ENCODE measurements at regions not wholly inside any gene's neighbourhood (a gene's known extent, or its start where the extent isn't known, plus 50 kb on each side); places are given as distances from the start of the nearest gene placed in this dataset.

DNA sequence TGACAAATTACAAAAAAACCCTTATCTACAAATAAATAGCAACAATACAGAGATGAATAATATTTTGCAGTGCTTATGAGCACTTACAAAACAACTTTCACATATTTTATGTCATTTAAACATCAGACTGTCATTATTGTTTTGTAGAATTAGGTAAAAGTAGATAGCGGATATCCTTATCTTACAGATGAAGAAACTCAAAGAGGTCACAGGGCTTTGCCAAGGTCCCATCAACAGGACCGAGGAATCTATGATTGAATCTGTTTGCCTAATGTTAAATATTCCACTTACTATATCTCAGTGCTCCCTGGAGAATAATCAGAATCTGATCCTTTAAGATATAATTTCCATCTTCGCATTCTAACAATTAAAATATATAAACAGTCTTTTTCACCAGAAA is 119.0 kb downstream of the GASK1B start:
- H3K4me3 ChIP-seq (ENCODE audit: low read length): no peak overlapping the region
- TF ChIP-seq, protein P1, sequence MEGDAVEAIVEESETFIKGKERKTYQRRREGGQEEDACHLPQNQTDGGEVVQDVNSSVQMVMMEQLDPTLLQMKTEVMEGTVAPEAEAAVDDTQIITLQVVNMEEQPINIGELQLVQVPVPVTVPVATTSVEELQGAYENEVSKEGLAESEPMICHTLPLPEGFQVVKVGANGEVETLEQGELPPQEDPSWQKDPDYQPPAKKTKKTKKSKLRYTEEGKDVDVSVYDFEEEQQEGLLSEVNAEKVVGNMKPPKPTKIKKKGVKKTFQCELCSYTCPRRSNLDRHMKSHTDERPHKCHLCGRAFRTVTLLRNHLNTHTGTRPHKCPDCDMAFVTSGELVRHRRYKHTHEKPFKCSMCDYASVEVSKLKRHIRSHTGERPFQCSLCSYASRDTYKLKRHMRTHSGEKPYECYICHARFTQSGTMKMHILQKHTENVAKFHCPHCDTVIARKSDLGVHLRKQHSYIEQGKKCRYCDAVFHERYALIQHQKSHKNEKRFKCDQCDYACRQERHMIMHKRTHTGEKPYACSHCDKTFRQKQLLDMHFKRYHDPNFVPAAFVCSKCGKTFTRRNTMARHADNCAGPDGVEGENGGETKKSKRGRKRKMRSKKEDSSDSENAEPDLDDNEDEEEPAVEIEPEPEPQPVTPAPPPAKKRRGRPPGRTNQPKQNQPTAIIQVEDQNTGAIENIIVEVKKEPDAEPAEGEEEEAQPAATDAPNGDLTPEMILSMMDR (conservative IDR thresholded peaks at IDR 0.05; ENCODE audit: low read length): no peak
- no peak for DNase-seq (ENCODE audit: low read depth)

GRCh38 chr4:158053086-158053485 is 119.7 kb downstream of the GASK1B start:
- TF ChIP-seq, protein P1 (conservative IDR thresholded peaks at IDR 0.05; ENCODE audit: low read length): no peak
- H3K4me3 ChIP-seq (ENCODE audit: low read length): no peak overlapping the region
- DNase-seq (ENCODE audit: low read depth): no peak

- DNase-seq (ENCODE audit: low read depth): peak; percentile 96
- H3K4me3 ChIP-seq (ENCODE audit: low read length): no peak overlapping the region
- TF ChIP-seq, protein P1 (conservative IDR thresholded peaks at IDR 0.05; ENCODE audit: low read length): no peak
Measured at GRCh38 chr4:158051401-158052235, 121.2 kb downstream of the GASK1B start.

DNA sequence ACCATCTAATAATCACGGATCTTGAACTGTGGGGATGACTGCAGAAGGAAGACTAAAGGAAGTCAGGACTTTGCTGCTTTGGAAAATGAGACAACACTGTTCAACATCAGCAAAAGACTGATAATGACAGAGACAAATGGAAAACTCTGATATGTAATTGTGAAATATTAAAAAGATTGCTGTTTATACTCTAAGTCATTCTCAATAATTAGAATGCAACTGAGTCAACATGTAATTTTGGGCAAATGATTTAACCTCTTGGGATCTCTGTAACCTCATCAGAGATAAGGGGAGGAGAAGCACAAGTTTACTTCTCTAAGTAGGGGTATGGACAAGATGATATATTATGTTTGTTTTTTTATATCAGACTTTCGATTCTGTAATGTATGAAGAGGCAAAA is 121.9 kb downstream of the GASK1B start:
- H3K4me3 ChIP-seq (ENCODE audit: low read length): no peak overlapping the region
- TF ChIP-seq, protein P1 (conservative IDR thresholded peaks at IDR 0.05; ENCODE audit: low read length): no peak
- peak; percentile 3 for DNase-seq (ENCODE audit: low read depth)

- no peak for DNase-seq (ENCODE audit: low read depth)
- H3K4me3 ChIP-seq (ENCODE audit: low read length): no peak overlapping the region
- TF ChIP-seq, protein P1 (conservative IDR thresholded peaks at IDR 0.05; ENCODE audit: low read length): no peak
Measured at GRCh38 chr4:158046345-158046744, 126.5 kb downstream of the GASK1B start.

- TF ChIP-seq, protein P1 (conservative IDR thresholded peaks at IDR 0.05; ENCODE audit: low read length): no peak
- DNase-seq (ENCODE audit: low read depth): no peak
- no peak overlapping the region for H3K4me3 ChIP-seq (ENCODE audit: low read length)
Measured at GRCh38 chr4:158043971-158044618, 128.7 kb downstream of the GASK1B start.

DNA sequence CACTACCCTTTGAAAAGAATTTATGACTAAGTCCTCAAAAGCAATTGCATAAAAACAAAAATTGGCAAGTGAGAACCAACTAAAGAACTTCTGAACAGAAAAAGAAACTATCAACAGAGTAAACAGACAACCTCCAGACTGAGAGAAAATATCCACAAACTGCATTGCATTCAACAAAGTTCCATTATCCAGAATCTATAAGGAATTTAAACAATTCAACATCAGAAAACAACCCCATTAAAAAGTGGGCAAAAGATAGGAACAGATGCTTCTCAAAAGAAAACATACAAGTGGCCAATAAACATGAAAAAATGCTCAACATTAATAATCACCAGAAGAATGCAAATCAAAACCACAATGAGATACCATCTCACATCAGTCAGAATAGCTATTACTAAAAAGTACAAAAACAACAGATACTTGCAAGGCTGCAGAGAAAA is 130.2 kb downstream of the GASK1B start:
- TF ChIP-seq, protein P1 (conservative IDR thresholded peaks at IDR 0.05; ENCODE audit: low read length): no peak
- peak; percentile 92 for DNase-seq (ENCODE audit: low read depth)
- no peak overlapping the region for H3K4me3 ChIP-seq (ENCODE audit: low read length)

Data from AG10803 (cell line).